ENCODE measurements at regions not wholly inside any gene's neighbourhood (a gene's known extent, or its start where the extent isn't known, plus 50 kb on each side); places are given as distances from the start of the nearest gene placed in this dataset.

GRCh38 chr6:95081231-95081630, 496.1 kb upstream of the MANEA start:
- no peak for TF ChIP-seq CTCF (IDR thresholded peaks at IDR 0.05; ENCODE audit: low read depth, low read length)
- no peak for TF ChIP-seq POLR2A (IDR thresholded peaks at IDR 0.05; ENCODE audit: extremely low read depth, insufficient read length)
- TF ChIP-seq MAX (IDR thresholded peaks at IDR 0.05; ENCODE audit: low read depth, low read length) = no peak
- TF ChIP-seq MYC (IDR thresholded peaks at IDR 0.05; ENCODE audit: low read depth, low read length) = no peak

All from NB4 (cell line).